ENCODE measurements at regions not wholly inside any gene's neighbourhood (a gene's known extent, or its start where the extent isn't known, plus 50 kb on each side); places are given as distances from the start of the nearest gene placed in this dataset.

DNA sequence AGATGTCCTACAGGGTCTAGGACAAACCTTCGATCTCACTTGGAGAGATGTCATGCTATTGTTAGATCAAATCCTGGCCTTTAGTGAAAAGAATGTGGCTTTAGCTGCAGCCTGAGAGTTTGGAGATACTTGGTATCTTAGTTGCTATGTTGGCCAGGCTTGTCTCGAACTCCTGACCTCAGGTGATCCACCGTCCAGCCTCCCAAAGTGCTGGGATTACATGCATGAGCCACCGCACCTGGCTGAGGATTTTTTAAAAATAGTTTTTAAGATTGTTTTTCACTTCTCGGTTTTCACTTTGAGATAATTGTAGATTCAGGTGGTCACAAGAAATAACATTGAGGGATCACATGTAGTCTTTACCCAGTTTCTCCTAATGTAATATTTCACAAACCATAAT lies 738.3 kb upstream of the POM121L12 start:
- TF ChIP-seq, protein P1, sequence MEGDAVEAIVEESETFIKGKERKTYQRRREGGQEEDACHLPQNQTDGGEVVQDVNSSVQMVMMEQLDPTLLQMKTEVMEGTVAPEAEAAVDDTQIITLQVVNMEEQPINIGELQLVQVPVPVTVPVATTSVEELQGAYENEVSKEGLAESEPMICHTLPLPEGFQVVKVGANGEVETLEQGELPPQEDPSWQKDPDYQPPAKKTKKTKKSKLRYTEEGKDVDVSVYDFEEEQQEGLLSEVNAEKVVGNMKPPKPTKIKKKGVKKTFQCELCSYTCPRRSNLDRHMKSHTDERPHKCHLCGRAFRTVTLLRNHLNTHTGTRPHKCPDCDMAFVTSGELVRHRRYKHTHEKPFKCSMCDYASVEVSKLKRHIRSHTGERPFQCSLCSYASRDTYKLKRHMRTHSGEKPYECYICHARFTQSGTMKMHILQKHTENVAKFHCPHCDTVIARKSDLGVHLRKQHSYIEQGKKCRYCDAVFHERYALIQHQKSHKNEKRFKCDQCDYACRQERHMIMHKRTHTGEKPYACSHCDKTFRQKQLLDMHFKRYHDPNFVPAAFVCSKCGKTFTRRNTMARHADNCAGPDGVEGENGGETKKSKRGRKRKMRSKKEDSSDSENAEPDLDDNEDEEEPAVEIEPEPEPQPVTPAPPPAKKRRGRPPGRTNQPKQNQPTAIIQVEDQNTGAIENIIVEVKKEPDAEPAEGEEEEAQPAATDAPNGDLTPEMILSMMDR (IDR thresholded peaks at IDR 0.05), result no peak
- TF ChIP-seq POLR2A (IDR thresholded peaks at IDR 0.05), result no peak
- TF ChIP-seq EP300 (IDR thresholded peaks at IDR 0.05), result no peak
